GM19467 (cell line): ENCODE measurements at regions not wholly inside any gene's neighbourhood (a gene's known extent, or its start where the extent isn't known, plus 50 kb on each side); places are given as distances from the start of the nearest gene placed in this dataset.
"Not testable (repeated sequence)": the region's sequence is repeated elsewhere in the genome, so short reads cannot be mapped to it uniquely, and the experiment has no call there.

Experiments used
- ATAC-seq: cut with Tn5 transposase; IDR thresholded peaks from one replicate; pipeline ENCODE4 v1.9.1; 2021; ENCODE audit warnings: mild to moderate bottlenecking, moderate library complexity; ENCODE audit not compliant: unreplicated experiment

DNA sequence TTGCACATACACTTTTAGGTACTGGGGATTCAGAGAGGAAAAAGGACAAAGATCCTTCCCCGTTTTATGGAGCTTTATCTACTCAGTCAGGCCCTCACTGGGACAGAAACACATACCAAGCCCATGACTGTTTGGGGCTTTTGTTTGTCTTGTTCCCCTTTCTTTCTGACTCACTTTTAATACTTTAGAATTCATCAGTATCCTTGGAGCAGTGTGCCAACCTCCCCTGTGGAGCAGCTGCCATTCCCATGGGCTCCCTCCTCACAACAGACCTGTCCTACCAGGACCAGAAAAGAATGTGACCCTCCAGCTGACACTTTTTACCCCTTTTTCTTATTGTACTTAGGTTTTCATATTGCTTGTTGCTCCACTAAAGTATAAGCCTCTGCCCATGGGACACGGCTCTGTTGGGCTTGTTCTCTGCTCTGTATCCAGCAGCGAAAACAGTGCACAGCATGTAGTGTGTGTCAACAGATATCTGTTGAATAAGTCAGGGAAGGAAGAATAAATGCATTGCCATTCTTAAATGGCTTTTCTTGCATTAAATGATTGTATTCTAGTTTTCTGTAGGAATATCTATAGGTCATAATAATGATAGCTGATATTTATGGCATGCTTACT is 431.1 kb downstream of the EFNB2 start:
- ATAC-seq: no peak

DNA sequence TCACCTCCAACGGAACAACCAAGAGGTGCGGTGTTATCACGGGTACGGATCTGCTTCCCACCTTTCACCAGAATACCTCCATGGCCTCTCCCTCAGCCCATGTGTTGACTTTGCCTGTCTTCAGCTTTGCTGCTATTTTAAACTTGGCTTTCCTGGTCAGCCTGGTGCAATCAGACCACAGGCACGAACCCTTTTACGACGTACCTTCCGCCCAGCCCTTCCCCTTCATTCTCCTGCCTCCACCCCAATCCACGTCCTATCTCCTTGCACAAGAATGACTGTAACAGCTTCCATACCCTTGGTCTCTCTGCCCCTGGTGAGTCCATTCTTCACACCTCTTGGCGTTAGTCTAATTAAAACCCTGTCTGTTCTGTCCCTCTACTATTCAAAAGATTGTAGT is 431.7 kb downstream of the EFNB2 start:
- ATAC-seq: no peak

DNA sequence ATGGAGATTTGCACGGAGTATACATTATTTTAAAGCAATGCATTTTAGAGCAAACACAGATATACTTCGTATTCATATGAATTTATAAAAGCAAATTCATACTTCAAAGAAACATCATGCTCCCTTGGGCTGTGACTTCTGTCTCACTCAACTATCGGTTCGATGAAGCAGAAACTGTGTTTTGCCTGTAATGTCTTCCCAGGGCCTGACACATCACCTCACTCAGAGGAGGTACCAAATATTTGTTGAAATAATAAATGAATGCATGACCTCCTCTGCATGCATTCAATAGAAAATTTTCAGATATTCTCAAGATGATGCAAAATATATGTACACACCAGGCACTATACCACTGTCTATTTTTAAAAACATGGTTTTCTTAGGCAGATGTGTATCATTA is 432.7 kb downstream of the EFNB2 start:
- no peak for ATAC-seq

DNA sequence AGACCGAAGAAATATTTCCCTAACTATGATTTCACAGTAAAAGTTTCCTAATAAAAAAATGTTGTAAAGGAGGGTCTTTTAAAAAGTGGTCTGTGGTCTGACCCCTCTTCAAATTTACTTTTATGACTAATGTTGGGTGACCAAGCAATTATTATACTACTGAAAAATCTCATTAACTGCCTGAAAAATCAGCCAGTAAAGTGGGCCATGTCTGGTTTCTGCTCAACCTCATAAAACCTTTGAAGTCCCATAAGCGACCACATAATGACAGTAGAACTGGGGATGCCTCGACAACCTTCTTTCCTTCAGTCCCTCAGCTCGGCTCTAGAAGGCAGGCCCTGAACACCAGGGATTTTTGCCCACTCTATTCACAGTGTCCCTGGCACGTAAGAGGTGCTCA is 434.3 kb downstream of the EFNB2 start:
- no peak for ATAC-seq

DNA sequence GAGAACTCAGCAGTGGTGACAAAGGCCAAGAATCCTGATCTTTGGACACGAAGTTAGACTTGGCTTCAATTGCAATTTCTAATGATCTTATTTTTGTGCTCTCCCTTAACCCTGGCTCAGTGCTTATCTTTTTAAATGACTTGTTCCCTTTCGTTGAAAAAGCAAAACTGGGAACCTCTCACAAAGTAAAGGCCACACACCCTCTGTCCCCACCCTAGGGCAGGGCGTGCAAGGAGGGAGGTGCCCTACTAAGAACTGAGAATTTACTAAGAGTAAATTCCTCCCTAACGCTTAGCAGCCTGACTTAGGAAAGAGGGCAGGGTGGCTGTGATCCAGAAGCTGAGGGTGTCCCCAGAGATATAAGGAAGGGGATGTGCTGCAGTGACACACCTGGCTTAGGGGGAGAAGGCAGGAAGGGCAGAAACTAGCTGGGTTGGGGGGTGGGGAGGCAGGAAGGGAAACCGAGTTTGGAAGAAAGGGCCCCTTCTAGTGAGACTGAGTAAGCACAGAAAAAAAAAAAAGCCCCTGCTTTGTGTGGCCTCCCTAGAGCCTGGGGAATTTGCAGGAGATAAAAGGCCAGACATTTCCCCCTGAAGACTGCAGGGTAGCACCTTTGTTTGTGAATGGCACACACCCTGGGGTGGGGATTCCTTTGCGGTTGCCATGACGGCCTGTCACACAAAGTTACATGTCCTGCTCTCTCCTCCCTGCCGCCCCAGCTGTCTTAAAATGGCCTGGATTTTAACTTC is 435.1 kb downstream of the EFNB2 start:
- ATAC-seq: no peak

DNA sequence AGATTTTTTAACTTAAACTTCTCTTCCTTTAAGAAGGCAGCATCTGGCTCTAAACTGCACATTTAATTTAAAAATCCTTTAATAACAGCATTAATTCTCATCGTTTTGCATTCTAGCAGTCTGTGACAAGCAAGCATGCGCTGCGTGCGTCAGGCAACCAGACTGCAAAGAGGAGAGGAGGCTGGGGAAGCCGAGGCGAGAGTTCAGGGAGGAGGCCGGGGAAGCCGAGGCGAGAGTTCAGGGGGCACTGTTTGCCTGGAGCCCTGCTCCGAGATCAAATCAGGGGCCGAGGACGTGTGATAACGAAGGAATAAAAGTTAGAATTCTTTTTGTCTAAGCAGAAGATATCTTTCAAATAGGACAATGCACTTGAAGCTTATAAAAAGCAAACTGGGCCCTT is 435.7 kb downstream of the EFNB2 start:
- ATAC-seq: no peak

DNA sequence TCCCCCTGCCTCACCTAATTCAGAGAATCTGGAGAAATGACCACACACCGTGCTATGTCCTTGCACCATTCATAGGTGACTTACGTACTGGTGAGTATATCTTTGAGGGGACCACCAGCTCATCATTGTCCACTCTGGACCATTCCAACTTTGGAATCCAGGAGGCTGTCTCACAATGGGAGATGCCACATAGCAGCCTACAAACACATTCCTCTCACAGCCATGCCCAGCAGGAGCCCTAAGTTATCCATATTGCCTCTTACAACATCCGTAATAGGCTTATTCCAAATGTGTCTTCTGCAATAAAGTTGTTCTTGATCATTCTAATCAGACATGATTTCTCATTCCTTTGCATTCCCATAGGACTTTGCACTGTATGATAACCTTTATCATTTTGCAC is 436.7 kb downstream of the EFNB2 start:
- no peak for ATAC-seq

DNA sequence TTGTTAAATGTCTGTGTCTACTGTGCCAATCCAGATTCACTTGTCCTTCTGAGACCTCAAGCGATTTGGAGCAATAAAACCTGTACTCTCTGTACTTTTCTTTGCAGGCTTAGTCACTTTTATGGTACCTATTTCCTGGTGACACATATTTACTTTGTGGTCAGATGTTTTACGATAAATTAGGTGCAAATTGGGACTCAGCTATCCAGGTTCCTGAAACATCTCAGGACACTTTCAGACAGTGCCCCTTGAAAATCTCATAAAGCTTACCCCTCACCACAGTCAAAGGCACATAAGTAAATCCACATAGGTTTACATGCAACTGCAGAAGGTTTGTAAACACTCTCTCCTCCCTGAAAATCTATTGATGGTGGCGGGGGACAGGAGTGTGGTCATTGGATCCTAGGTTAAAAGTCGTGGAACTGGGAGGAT is 438.8 kb downstream of the EFNB2 start:
- no peak for ATAC-seq

DNA sequence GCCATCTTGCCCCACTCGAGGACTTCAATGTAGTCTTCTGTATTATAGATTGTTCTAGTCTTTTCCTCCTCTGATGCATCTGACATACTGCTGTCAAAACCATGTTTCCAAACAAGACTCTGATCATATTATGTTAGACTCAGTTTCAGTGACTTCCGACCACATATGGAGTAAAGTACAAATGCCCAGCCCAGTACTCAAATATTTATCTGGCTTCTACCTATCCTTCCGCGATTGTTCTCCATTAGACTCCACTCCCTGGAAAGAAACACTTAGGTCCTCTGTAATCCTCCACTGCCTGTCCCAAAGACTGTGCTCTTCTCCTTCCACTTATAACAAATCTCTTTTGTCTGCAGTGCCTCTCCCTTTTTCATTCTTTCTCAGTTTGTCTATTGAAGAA is 439.5 kb downstream of the EFNB2 start:
- ATAC-seq: no peak

DNA sequence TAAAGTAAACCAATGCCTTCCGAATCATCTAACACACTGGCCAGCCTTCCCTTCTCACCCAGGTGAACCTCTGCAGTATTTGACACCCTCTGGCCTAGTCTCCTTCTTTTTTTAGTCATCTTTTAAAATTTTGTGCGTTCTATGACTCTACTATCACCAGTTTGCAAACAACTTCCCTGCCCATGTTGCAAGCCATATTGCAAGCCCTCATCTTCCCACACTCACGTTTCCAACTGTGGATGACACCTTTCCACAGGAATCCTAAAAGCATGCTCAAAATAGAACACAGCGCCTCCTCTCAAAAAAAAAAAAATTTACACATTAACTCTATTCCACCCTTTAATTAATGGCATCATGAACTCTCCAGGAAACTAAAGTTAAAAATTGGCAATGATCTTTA is 440.1 kb downstream of the EFNB2 start:
- ATAC-seq: no peak

DNA sequence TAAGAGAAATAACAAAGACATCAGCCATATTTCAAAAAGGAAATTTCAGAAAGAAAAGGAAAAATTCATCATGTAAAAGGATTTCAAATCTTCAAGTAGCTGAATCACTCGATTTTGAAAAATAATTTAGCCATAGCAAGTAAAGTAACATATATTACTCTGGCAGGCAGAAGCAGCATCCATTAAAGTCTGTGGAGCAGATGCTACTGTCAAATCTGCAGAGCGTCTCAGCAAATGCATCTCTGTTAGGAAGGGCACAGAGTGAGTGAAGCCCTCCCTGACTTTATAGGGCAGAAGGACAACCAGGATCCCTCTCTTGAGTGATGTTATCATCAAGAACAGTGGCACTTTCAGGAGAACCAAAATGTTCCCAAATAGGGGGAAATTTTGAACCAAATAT is 445.5 kb downstream of the EFNB2 start:
- ATAC-seq: no peak

DNA sequence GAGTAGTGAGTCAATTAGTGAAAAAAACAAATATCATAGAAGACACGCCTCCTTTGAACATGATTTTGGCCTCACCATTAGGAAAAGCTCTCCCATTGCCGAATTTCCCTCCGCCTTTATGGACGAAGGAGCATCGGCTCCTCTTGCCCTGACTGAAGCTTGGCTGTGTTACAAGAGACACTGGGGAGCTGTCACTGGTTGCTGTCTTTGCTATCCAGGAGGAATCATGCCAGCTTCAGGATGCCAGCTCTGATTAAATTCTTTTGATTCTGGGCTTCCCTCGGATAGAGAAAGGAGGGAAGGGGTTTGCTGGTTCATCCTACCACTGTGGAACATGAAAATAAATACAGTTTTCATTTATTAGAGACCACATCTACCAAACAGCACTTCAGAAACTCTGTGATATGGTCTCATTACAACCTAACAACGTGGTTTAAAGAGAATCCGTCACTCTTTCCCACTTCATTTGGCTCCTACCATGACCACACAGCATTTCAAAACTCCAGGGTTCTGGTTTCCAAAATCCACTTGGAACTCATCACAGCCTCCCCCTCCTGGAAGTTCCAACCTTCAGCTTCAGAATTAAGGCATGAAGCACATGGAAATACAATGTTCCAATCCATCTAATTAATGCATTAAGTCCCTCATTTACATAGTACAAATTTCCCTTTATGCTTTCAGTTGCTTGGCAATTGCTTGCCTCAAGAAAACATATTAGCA is 446.0 kb downstream of the EFNB2 start:
- ATAC-seq: no peak

DNA sequence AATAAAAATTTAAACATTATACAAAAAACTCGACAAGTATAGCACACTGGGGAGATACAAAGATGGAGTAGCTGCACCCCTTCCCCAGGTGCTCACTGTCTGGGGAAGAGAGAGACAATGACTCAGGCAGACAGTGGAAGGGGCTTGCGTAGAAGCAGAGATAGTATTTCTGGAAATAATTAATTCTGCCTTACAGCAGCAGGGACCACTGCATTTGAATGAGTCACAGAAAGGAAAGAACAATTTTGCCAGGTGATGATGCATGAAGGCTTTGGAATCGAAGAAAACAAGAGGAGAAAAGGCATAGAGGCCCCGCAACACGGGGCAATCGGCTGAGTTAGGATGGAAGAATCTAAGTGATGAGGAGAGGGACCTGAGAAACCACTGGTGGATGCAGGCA is 447.4 kb downstream of the EFNB2 start:
- ATAC-seq: no peak

DNA sequence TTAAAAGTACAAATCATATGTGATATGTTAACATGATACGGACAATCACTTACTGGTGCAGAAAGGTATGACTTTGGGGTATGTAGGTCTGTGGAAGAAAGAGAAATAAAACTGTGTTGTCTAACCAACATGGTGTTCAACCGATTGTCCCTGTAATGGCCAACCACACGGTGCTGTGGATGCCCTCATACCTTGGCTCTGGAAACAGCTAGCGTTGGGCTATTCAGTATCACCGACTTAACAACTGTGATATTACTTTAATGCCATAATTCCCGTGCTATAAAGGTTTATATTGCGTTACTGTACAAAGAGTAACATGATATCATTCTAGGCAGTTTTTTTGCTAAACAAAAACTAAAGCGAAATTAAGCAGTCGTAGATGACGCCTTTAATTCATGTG is 448.3 kb downstream of the EFNB2 start:
- no peak for ATAC-seq

DNA sequence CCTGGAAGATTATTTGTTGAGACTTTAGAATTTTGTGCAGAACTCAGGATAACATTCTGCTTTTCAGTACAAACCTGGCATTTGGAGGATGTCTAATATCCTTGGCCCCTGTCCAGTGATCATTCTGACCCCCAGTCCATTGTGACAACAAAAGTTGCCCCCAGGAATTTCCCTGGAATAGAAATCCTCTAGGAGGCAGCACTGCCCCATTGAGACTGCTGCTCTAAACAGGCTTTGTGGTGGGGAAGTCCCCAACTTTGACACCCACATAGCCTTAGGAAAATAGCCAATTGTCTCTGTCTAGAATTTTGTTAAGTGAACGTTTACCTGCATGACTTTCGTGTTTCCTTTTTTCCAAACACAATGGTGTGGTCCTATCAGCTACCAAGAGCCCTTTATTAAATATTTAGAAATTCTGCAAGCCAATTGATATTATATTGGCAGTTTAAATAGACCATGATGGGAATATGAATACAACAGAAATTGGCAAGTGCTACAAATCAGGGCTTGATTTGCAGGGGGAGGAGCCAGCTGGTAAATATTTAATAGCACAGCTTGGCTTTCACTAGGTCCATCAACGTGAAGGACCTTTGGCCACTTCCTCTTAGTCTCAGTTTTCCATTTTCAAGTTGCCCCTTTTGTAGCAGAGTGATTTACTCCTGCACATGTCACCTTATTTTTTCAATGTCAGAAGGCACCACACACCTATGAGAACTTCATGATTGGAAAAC is 451.7 kb downstream of the EFNB2 start:
- no peak for ATAC-seq

DNA sequence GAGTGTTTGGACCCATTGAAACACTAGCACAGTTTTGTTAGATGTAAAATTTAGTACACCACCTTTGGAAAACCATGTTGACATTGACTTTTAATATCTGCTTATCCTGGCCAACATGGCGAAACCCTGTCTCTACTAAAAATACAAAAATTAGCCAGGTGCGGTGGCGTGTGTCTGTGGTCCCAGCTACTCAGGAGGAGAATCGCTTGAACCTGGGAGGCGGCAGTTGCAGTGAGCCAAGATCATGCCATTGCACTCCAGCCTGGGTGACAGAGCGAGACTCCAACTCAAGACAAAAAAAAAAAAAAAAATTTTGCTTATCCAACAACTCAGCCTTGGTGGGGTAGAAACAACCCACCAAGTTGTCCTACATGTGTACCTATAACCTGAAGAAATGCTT is 454.2 kb downstream of the EFNB2 start:
- ATAC-seq: not testable (repeated sequence)

DNA sequence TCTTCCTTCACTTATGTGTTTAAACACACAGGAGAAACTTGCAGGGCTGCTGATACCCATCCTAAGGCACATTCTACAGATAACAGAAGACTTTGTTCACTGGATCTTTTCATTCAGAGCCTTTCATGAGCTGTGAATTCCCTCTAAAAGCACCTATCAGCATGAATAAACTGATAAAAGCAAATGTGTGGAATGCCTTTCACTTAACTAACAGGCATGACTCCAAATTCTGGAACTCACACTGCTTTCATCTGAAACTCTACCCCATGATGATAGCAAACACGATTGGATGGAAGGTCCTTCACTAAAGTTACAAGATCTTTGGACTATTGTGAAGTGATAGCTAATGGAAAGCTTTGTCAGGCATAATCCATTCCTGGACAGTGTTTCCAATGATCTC is 457.3 kb downstream of the EFNB2 start:
- ATAC-seq: no peak

DNA sequence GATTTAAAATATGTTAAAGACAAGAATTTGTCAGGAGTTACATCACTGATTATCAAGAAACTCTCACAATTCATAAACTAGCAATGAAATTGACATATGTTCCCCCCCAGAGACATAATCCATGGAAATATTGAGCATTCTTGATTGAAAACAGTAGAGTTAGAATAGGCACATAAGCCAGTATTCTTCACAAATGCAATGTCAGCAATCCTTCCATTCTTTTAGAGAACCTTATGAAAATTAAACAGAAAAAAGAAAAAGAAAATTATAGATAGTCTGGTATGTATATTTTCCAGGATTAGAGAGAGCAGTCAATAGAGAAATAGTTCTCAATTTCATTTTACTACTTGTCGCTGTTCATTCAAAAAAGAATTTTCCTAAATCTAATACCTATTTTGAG is 458.4 kb downstream of the EFNB2 start:
- ATAC-seq: no peak

DNA sequence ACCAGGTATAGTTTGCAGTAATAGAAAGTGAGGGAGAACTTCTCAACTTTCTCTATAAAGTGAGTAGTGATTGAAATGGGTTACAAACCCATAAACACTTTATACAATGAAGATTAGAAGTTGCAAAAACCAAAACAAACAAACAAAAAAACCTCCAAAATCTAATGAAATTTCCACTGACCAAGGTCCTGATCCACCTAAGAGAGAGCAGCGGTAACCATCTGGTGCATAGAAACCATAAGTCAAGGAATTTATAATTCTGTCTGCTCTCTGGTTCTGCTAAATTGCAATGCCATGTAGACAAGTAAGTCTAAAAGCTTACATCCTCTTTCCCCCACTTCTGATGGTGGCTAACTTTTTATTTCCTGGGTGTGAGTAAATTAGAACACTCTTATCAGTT is 463.4 kb downstream of the EFNB2 start:
- no peak for ATAC-seq

DNA sequence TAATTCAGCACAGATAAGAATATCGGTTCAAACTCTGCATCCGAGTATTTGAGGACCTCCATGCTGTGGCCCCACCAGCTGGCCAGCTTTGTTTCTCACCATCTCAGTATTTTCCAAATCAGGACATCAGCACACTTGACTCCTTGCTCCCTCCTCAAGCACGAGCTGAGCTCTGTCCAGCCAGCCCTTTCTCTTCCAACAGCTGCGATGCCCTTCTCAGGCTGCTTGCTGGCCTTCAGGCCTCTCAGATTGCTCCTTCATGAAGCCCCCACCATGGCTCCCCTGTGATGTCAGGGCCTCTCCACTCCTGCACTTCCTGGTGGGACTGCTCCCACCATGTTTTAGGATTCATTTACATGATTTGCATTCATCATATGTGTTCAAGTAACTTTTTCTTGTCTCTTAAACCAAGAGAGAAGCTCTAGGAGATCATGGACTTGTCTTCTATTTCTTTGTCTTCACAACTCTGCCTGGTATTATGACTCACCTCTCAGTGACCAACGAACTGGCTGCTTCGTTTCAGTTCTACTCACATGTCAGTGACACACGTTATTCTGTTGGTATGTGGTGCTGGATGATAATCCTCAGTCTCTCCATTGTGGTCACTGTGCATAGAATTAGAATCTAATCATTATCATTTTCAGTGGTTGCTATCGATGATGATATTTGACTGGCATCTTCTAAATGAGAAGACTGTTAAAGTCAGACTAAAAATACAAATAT is 471.7 kb downstream of the EFNB2 start:
- no peak for ATAC-seq

DNA sequence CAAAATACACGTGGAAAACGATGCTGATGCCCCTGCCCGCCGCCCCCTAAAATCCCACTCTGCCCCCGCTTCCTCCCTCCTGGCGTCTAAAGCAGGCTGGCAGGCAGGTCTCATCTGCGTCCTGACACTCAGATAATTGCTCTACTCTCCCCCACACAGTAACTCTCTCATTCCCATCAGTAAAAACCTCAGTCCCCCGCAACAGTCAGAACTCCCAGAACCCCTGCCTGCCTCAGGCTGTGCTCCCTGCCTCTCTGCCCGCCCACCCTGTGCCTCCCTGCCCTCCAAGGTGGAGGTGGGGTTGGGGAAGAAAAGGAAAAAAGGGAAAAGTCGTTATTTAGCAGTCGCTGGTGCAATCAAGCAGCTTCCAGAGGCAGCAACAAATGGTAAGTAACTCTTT is 473.7 kb downstream of the EFNB2 start:
- ATAC-seq: no peak
